EH (cell line): ENCODE measurements at regions not wholly inside any gene's neighbourhood (a gene's known extent, or its start where the extent isn't known, plus 50 kb on each side); places are given as distances from the start of the nearest gene placed in this dataset.

Source experiments
- DNase-seq: peaks from one replicate; pipeline ENCODE4 v3.0.0-alpha.2; 2015; ENCODE audit warnings: low read depth

- no peak for DNase-seq
These were observed 153.3 kb upstream of the HNRNPA3 start for GRCh38 chr2:177059293-177059692.

GRCh38 chr2:177063331-177063730 is 149.3 kb upstream of the HNRNPA3 start:
- no peak for DNase-seq

GRCh38 chr2:177064422-177064821 is 148.2 kb upstream of the HNRNPA3 start:
- DNase-seq: no peak

- DNase-seq: no peak
These were observed 143.6 kb upstream of the HNRNPA3 start for GRCh38 chr2:177068967-177069366.

GRCh38 chr2:177072090-177072489 is 140.5 kb upstream of the HNRNPA3 start:
- no peak for DNase-seq

GRCh38 chr2:177073611-177074010 is 139.0 kb upstream of the HNRNPA3 start:
- DNase-seq: peak; percentile 1

- no peak for DNase-seq
These were observed 138.4 kb upstream of the HNRNPA3 start for GRCh38 chr2:177074099-177074710.

- DNase-seq: peak; percentile 26
These were observed 137.3 kb upstream of the HNRNPA3 start for GRCh38 chr2:177075254-177075653.

GRCh38 chr2:177076636-177077179 is 135.9 kb upstream of the HNRNPA3 start:
- no peak for DNase-seq

- DNase-seq: no peak
These were observed 134.8 kb upstream of the HNRNPA3 start for GRCh38 chr2:177077778-177078177.

GRCh38 chr2:177078416-177078815 is 134.2 kb upstream of the HNRNPA3 start:
- peak; percentile 6 for DNase-seq

- no peak for DNase-seq
These were observed 133.7 kb upstream of the HNRNPA3 start for GRCh38 chr2:177078855-177079254.

- DNase-seq: no peak
These were observed 131.8 kb upstream of the HNRNPA3 start for GRCh38 chr2:177080746-177081284.

- DNase-seq: no peak
These were observed 128.0 kb upstream of the HNRNPA3 start for GRCh38 chr2:177084607-177085006.

GRCh38 chr2:177088529-177088928 is 124.1 kb upstream of the HNRNPA3 start:
- DNase-seq: no peak

GRCh38 chr2:177090967-177091366 is 121.6 kb upstream of the HNRNPA3 start:
- DNase-seq: no peak

GRCh38 chr2:177093371-177093770 is 119.2 kb upstream of the HNRNPA3 start:
- DNase-seq: no peak

GRCh38 chr2:177098001-177098613 is 114.5 kb upstream of the HNRNPA3 start:
- no peak for DNase-seq

- no peak for DNase-seq
These were observed 110.7 kb upstream of the HNRNPA3 start for GRCh38 chr2:177101930-177102329.

- peak; percentile 3 for DNase-seq
These were observed 106.4 kb upstream of the HNRNPA3 start for GRCh38 chr2:177106212-177106611.

GRCh38 chr2:177108890-177109289 is 103.7 kb upstream of the HNRNPA3 start:
- no peak for DNase-seq

- DNase-seq: no peak
These were observed 97.9 kb upstream of the HNRNPA3 start for GRCh38 chr2:177114712-177115111.

- no peak for DNase-seq
These were observed 94.8 kb upstream of the HNRNPA3 start for GRCh38 chr2:177117755-177118154.

- DNase-seq: no peak
These were observed 94.0 kb upstream of the HNRNPA3 start for GRCh38 chr2:177118636-177119035.
